Upper lobe of left lung (tissue), 4 donors: ENCODE measurements at regions not wholly inside any gene's neighbourhood (a gene's known extent, or its start where the extent isn't known, plus 50 kb on each side); places are given as distances from the start of the nearest gene placed in this dataset.

Source experiments
- POLR2A ChIP-seq, 4 donors: fragments of 450-650 bp; IDR thresholded peaks; one replicate each; pipeline ENCODE4 v1.5.1; 2016 to 2017; ENCODE audit warnings: antibody characterized with exemption in 4 of 4, mild to moderate bottlenecking in 2 of 4
- POLR2AphosphoS5 ChIP-seq, 2 donors: sonication (generic); formaldehyde crosslinking; IDR thresholded peaks; one replicate each; pipeline ENCODE4 v1.5.1; 2017; ENCODE audit warnings: antibody characterized with exemption in 2 of 2
- TF ChIP-seq, protein P1 (sequence below), 6 experiments: fragments of 450-650 bp in 4 of 6; fragments of 200-600 bp in 2 of 6; sonication (generic) in 2 of 6; IDR thresholded peaks; one replicate each; pipeline ENCODE4 v1.5.1; 2016 to 2019; ENCODE audit warnings: antibody characterized with exemption in 6 of 6

DNA sequence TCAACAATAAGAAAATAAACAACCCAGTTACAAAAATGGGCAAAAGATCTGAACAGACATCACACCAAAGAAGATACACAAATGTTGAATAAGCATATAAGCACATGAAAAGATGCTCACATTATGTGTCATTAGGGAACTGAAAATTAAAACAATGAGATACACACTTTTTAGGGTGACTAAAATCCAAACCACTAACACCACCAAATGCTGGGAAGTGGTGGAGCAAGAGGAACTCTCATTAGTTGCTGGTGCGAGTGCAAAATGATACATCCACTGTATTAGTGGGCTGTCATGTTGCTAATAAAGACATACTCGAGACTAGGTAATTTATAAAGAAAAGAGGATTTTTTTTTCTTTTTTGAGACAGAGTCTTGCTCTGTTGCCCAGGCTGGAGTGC lies 329.1 kb downstream of the TMEM38B start:
- TF ChIP-seq, protein P1, sequence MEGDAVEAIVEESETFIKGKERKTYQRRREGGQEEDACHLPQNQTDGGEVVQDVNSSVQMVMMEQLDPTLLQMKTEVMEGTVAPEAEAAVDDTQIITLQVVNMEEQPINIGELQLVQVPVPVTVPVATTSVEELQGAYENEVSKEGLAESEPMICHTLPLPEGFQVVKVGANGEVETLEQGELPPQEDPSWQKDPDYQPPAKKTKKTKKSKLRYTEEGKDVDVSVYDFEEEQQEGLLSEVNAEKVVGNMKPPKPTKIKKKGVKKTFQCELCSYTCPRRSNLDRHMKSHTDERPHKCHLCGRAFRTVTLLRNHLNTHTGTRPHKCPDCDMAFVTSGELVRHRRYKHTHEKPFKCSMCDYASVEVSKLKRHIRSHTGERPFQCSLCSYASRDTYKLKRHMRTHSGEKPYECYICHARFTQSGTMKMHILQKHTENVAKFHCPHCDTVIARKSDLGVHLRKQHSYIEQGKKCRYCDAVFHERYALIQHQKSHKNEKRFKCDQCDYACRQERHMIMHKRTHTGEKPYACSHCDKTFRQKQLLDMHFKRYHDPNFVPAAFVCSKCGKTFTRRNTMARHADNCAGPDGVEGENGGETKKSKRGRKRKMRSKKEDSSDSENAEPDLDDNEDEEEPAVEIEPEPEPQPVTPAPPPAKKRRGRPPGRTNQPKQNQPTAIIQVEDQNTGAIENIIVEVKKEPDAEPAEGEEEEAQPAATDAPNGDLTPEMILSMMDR (IDR thresholded peaks at IDR 0.05) = no peak
- no peak for TF ChIP-seq POLR2AphosphoS5 (IDR thresholded peaks at IDR 0.05)
- TF ChIP-seq POLR2A (IDR thresholded peaks at IDR 0.05) = no peak
